PC-3 (cell line): ENCODE measurements at regions not wholly inside any gene's neighbourhood (a gene's known extent, or its start where the extent isn't known, plus 50 kb on each side); places are given as distances from the start of the nearest gene placed in this dataset.

Experiments used
- ATAC-seq: fragments of 200-7000 bp; cut with Tn5 transposase; 2 replicates; pipeline ENCODE4 v1.9.1; 2020; ENCODE audit warnings: mild to moderate bottlenecking, moderate library complexity
- BruUV-seq: library from RNA; stranded (reverse); fragments of 400-500 nt; replicated peaks from 2 replicates; lab custom pipeline; 2021; lab: Mats Ljungman, UMichigan
- CTCF ChIA-PET: fragments of 300-600 bp; sonication (Branson Sonifier 250); formaldehyde crosslinking; loops from one replicate; lab custom pipeline; 2022; ENCODE audit warnings: antibody characterized with exemption; lab: Charles Lee
- POLR2A ChIA-PET: fragments of 300-600 bp; sonication (Branson Sonifier 250); formaldehyde crosslinking; loops from one replicate; lab custom pipeline; 2022; ENCODE audit warnings: antibody characterized with exemption; ENCODE audit not compliant: unreplicated experiment; lab: Charles Lee
- DNase-seq: peaks from one replicate; pipeline ENCODE4 v3.0.0-alpha.2; 2015
- H2AFZ ChIP-seq: fragments of 300-600 bp; sonication (generic); 2 replicates; pipeline ENCODE4 v1.6.0; 2016; ENCODE audit warnings: antibody characterized with exemption, low read length
- H3F3A ChIP-seq: fragments of 300-600 bp; sonication (generic); one replicate; pipeline ENCODE4 v1.6.0; 2017; ENCODE audit warnings: antibody characterized with exemption, low read length, control low read depth, mild to moderate bottlenecking; ENCODE audit not compliant: unreplicated experiment
- H3K27ac ChIP-seq: fragments of 300-600 bp; sonication (generic); 2 replicates; pipeline ENCODE4 v1.5.1; 2016; ENCODE audit warnings: mild to moderate bottlenecking, low read length
- H3K27me3 ChIP-seq: fragments of 300-600 bp; sonication (generic); 2 replicates; pipeline ENCODE4 v1.6.1; 2016; ENCODE audit warnings: low read length, mixed read lengths
- H3K36me3 ChIP-seq: fragments of 300-600 bp; sonication (generic); 2 replicates; pipeline ENCODE4 v1.6.1; 2016; ENCODE audit warnings: low read depth, mixed run types, low read length, mixed read lengths
- H3K4me1 ChIP-seq: fragments of 300-600 bp; sonication (generic); 2 replicates; pipeline ENCODE4 v1.5.1; 2016; ENCODE audit warnings: low read length; ENCODE audit not compliant: insufficient read depth
- H3K4me2 ChIP-seq: fragments of 300-600 bp; sonication (generic); 2 replicates; pipeline ENCODE4 v1.6.0; 2016; ENCODE audit warnings: low read length
- H3K4me3 ChIP-seq: fragments of 300-600 bp; sonication (generic); 2 replicates; pipeline ENCODE4 v1.5.1; 2016; ENCODE audit warnings: mild to moderate bottlenecking, low read length, mixed read lengths
- H3K79me2 ChIP-seq: fragments of 300-600 bp; sonication (generic); 2 replicates; pipeline ENCODE4 v1.6.1; 2017; ENCODE audit warnings: low read length, mixed read lengths
- H3K9ac ChIP-seq: fragments of 300-600 bp; sonication (generic); 2 replicates; pipeline ENCODE4 v1.6.0; 2016; ENCODE audit warnings: mild to moderate bottlenecking, low read length
- H3K9me2 ChIP-seq: fragments of 300-600 bp; sonication (generic); replicated peaks from 2 replicates; pipeline ENCODE4 v1.6.1; 2016; ENCODE audit warnings: mixed run types, low read length, mixed read lengths
- H3K9me3 ChIP-seq: fragments of 300-600 bp; sonication (generic); 2 replicates; pipeline ENCODE4 v1.6.1; 2016; ENCODE audit warnings: low read length, mixed read lengths
- H4K20me1 ChIP-seq: fragments of 300-600 bp; sonication (generic); 2 replicates; pipeline ENCODE4 v1.6.1; 2016; ENCODE audit warnings: low read length, mixed read lengths
- CTCF ChIP-seq: fragments of 300-600 bp; sonication (generic); conservative IDR thresholded peaks from 2 replicates; pipeline ENCODE4 v1.5.1; 2017; ENCODE audit warnings: antibody characterized with exemption, low read depth, mild to moderate bottlenecking, low read length
- EZH2 ChIP-seq: fragments of 300-600 bp; sonication (generic); IDR thresholded peaks from one replicate; pipeline ENCODE4 v1.6.1; 2017; ENCODE audit warnings: antibody characterized with exemption, mild to moderate bottlenecking, low read length; ENCODE audit not compliant: unreplicated experiment
- EZH2phosphoT487 ChIP-seq: fragments of 300-600 bp; sonication (generic); IDR thresholded peaks from 2 replicates; pipeline ENCODE4 v1.6.1; 2018; ENCODE audit warnings: mild to moderate bottlenecking, antibody characterized with exemption, low read length, borderline replicate concordance
- intact Hi-C: fragments of 100-400 bp; cut with micrococcal nuclease; formaldehyde crosslinking; loops from 2 replicates; pipeline ENCODE4 v1.9.0; 2023

GRCh38 chr6:11486959-11487358, 50.6 kb upstream of the TMEM170B start:
- TF ChIP-seq EZH2phosphoT487, result no peak
- TF ChIP-seq CTCF, result no peak
- TF ChIP-seq EZH2, result no peak
- intact Hi-C loops, result no loop called here
- H3K27ac ChIP-seq, result no peak overlapping the region
- no peaks in the 10 kb centered on the region for H3K79me2 ChIP-seq
- H3K4me2 ChIP-seq, result no peak overlapping the region
- H3K9me3 ChIP-seq, result no peaks in the 10 kb centered on the region
- no peak for DNase-seq
- BruUV-seq, result no TSS peak
- H4K20me1 ChIP-seq, result no peaks in the 10 kb centered on the region
- H3K4me1 ChIP-seq, result no peaks in the 10 kb centered on the region
- no peak overlapping the region for H3K4me3 ChIP-seq
- H3F3A ChIP-seq, result no peaks in the 10 kb centered on the region
- H3K36me3 ChIP-seq, result no peaks in the 10 kb centered on the region
- no peak for ATAC-seq
- ChIA-PET CTCF (no interaction called here), POLR2A (no interaction called here)
- H2AFZ ChIP-seq, result no peak overlapping the region
- no peaks in the 10 kb centered on the region for H3K9me2 ChIP-seq
- no peaks in the 10 kb centered on the region for H3K27me3 ChIP-seq
- no peak overlapping the region for H3K9ac ChIP-seq

- POLR2A ChIA-PET, result no interaction called here
- no peak for TF ChIP-seq EZH2phosphoT487
- no peak for TF ChIP-seq EZH2
- intact Hi-C loops, result no loop called here
Measured at GRCh38 chr6:11486486-11486885, 51.1 kb upstream of the TMEM170B start.

GRCh38 chr6:11486051-11486450, 51.5 kb upstream of the TMEM170B start:
- DNase-seq, result no peak
- Histone ChIP-seq H3K4me1 (no peaks in the 10 kb centered on the region), H2AFZ (no peak overlapping the region), H3K79me2 (no peaks in the 10 kb centered on the region), H3K9me2 (no peaks in the 10 kb centered on the region), H3K4me3 (no peak overlapping the region), H3K4me2 (no peak overlapping the region), H3F3A (no peaks in the 10 kb centered on the region), H3K27ac (no peak overlapping the region), H3K9ac (no peak overlapping the region), H3K27me3 (no peaks in the 10 kb centered on the region), H4K20me1 (no peaks in the 10 kb centered on the region), H3K9me3 (no peaks in the 10 kb centered on the region), H3K36me3 (no peaks in the 10 kb centered on the region)
- POLR2A ChIA-PET, result no interaction called here
- ATAC-seq, result no peak
- TF ChIP-seq CTCF (no peak), EZH2phosphoT487 (no peak), EZH2 (no peak)
- no TSS peak for BruUV-seq
- intact Hi-C loops, result no loop called here
- CTCF ChIA-PET, result no interaction called here

More at GRCh38 chr6:11486486-11486885, 51.1 kb upstream of the TMEM170B start:
- H3K27ac ChIP-seq, result no peak overlapping the region
- H3K9ac ChIP-seq, result no peak overlapping the region
- no TSS peak for BruUV-seq
- DNase-seq (no peak), ATAC-seq (no peak)
- H3K4me2 ChIP-seq, result no peak overlapping the region
- no peaks in the 10 kb centered on the region for H3K79me2 ChIP-seq
- H3F3A ChIP-seq, result no peaks in the 10 kb centered on the region
- H3K9me2 ChIP-seq, result no peaks in the 10 kb centered on the region
- H3K4me1 ChIP-seq, result no peaks in the 10 kb centered on the region
- H3K27me3 ChIP-seq, result no peaks in the 10 kb centered on the region
- H4K20me1 ChIP-seq, result no peaks in the 10 kb centered on the region
- H3K9me3 ChIP-seq, result no peaks in the 10 kb centered on the region
- CTCF ChIA-PET, result no interaction called here
- H2AFZ ChIP-seq, result no peak overlapping the region
- no peaks in the 10 kb centered on the region for H3K36me3 ChIP-seq
- no peak overlapping the region for H3K4me3 ChIP-seq
